ENCODE measurements at regions not wholly inside any gene's neighbourhood (a gene's known extent, or its start where the extent isn't known, plus 50 kb on each side); places are given as distances from the start of the nearest gene placed in this dataset.

DNA sequence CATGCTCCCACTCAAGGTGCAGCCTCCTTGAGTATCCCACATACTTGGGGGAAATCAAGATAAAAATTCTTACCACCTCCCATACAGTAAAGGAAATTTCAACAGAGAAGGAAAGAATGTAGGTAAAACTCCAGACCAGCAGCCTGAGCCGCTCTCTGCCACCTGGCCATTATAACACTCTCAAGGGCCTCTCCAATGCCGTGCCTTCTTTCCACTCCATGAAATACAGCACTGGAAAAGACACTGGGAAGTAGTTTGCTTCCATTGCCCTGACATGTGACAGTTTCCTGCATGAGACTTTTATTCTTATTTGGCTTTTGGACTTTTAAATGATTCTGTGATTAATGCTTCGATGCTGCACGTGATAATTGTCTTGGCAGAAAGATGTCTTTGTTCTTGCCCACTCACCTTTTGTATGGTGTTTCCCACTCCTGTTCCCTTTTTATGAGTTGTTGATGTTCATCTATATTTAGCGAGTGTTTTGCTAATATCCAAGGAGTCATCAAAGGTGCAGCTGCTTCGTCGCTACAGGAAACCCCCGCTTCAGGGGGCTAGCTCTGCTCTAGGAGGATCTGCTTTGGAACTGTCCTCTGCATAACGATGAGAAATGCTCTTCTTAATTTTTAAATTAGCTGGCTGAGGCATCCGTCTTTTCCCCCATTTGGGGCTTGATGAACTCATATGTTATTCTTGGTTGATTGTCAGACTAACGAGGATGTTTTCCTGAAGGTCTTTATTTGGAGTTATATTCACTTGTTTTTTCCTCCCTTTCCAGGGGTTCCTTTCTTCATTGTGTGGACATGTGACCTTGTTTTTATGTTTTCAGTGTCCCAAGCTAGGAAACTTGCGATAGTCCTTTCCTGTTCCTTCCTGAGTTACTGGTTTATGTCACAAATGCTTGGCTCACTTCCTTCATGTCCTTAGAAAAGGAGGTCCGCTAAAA is 179.4 kb downstream of the TXNL1 start:
- DNase-seq (ENCODE audit: low read depth in 1 of 2, low spot score in 2 of 2): no peak

More for the DNA sequence above, 179.4 kb downstream of the TXNL1 start:
- H3K36me3 ChIP-seq (ENCODE audit: control insufficient read depth in 2 of 4, insufficient read depth in 4 of 4, low read length in 3 of 4): no peaks in the 10 kb centered on the region; a peak in 1 of 8 replicates
- no peak overlapping the region for H3K9ac ChIP-seq (replicated peaks in 1 of 4; ENCODE audit: extremely low read depth in 1 of 4, low read depth in 3 of 4, low read length in 3 of 4)
- TF ChIP-seq POLR2AphosphoS5 (IDR thresholded peaks at IDR 0.05; ENCODE audit: low read depth, low read length): no peak
- TF ChIP-seq, protein P1, sequence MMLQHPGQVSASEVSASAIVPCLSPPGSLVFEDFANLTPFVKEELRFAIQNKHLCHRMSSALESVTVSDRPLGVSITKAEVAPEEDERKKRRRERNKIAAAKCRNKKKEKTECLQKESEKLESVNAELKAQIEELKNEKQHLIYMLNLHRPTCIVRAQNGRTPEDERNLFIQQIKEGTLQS (IDR thresholded peaks at IDR 0.05; ENCODE audit: insufficient read depth, low read depth, low read length): no peak
- no peak for TF ChIP-seq EGR1 (IDR thresholded peaks at IDR 0.05; ENCODE audit: borderline replicate concordance, low read depth, low read length)
- no peak overlapping the region for H4K5ac ChIP-seq (ENCODE audit: insufficient read length, low read depth, low read length)
- H3K79me2 ChIP-seq (ENCODE audit: control insufficient read depth in 1 of 2, insufficient read depth in 2 of 2, low read length in 2 of 2): no peaks in the 10 kb centered on the region
- FAIRE-seq: no peak
- H4K8ac ChIP-seq (ENCODE audit: extremely low read depth, insufficient read depth, low read length): no peak overlapping the region
- H2BK15ac ChIP-seq (ENCODE audit: low read length): no peak overlapping the region
- no peaks in the 10 kb centered on the region for H3K4me1 ChIP-seq (replicated peaks in 1 of 4; ENCODE audit: control insufficient read depth in 3 of 4, insufficient read depth in 4 of 4, low read length in 3 of 4)
- H2AFZ ChIP-seq (ENCODE audit: low read length): peak overlapping the region; percentile 48
- H3K14ac ChIP-seq (ENCODE audit: insufficient read length): no peak overlapping the region
- H3K4ac ChIP-seq (replicated peaks; ENCODE audit: insufficient read length, low read depth, low read length): no peak overlapping the region
- H2BK120ac ChIP-seq (replicated peaks; ENCODE audit: low read depth, low read length): no peak overlapping the region
- H3K4me3 ChIP-seq (ENCODE audit: extremely low read depth in 1 of 4, insufficient read depth in 2 of 4, low read depth in 3 of 4, low read length in 4 of 4): no peak overlapping the region
- no peak overlapping the region for H3K27ac ChIP-seq (ENCODE audit: low read depth, low read length)
- no peak overlapping the region for H3K18ac ChIP-seq (ENCODE audit: extremely low read depth, low read length)
- H3K4me2 ChIP-seq (ENCODE audit: insufficient read depth in 1 of 2, low read depth in 2 of 2, low read length in 2 of 2): no peak overlapping the region
- no peak overlapping the region for H3K56ac ChIP-seq (replicated peaks; ENCODE audit: insufficient read length, low read depth, low read length)
- no peaks in the 10 kb centered on the region for H4K20me1 ChIP-seq (replicated peaks in 1 of 2; ENCODE audit: control insufficient read depth in 1 of 2, insufficient read depth in 2 of 2, low read length in 2 of 2)
- no peak overlapping the region for H2BK20ac ChIP-seq (ENCODE audit: low read length)
- ChIA-PET CTCF (ENCODE audit: partially characterized antibody) (no interaction called here), POLR2A (ENCODE audit: partially characterized antibody) (no interaction called here)
- H3K27me3 ChIP-seq (replicated peaks in 1 of 4; ENCODE audit: control insufficient read depth in 3 of 4, extremely low read depth in 1 of 4, insufficient read depth in 3 of 4, low read length in 3 of 4): peaks cover 0 to under 1% (median 0%) of the 10 kb centered on the region in 4 experiments; a peak in 1 of 7 replicates
- no peaks in the 10 kb centered on the region for H3K79me1 ChIP-seq (ENCODE audit: low read depth, low read length)
- no peak overlapping the region for H2AK5ac ChIP-seq (ENCODE audit: low read depth, low read length)
- H2BK12ac ChIP-seq (ENCODE audit: low read depth, low read length): peak overlapping the region; percentile 42; the same call in 1 of the 2 replicates
- peaks cover 1 to 2% of the 10 kb centered on the region in 2 experiments; a peak in 2 of 4 replicates for H3K9me3 ChIP-seq (ENCODE audit: insufficient read depth in 2 of 2, low read depth in 1 of 2, low read length in 1 of 2)
- no peak overlapping the region for H2BK5ac ChIP-seq (ENCODE audit: low read depth, low read length)
- no peak overlapping the region for H3K23ac ChIP-seq (ENCODE audit: insufficient read length)
- H3K23me2 ChIP-seq (ENCODE audit: low read depth, low read length): no peaks in the 10 kb centered on the region
- H4K91ac ChIP-seq (replicated peaks; ENCODE audit: insufficient read length, low read length): no peak overlapping the region
- 89% methylated on average over 13 of the region's 13 CpGs; no CpG with 5 or more reads in 1 of the 2 experiments for WGBS, 2 experiments (ENCODE audit: extremely low coverage in 1 of 2, insufficient coverage in 1 of 2, insufficient read length in 1 of 2, insufficient replicate concordance in 2 of 2, low coverage in 1 of 2, low lambda C conversion rate in 2 of 2, missing lambda C conversion rate in 1 of 2)

Data from H1 (cell line).